ENCODE measurements at regions not wholly inside any gene's neighbourhood (a gene's known extent, or its start where the extent isn't known, plus 50 kb on each side); places are given as distances from the start of the nearest gene placed in this dataset.

DNA sequence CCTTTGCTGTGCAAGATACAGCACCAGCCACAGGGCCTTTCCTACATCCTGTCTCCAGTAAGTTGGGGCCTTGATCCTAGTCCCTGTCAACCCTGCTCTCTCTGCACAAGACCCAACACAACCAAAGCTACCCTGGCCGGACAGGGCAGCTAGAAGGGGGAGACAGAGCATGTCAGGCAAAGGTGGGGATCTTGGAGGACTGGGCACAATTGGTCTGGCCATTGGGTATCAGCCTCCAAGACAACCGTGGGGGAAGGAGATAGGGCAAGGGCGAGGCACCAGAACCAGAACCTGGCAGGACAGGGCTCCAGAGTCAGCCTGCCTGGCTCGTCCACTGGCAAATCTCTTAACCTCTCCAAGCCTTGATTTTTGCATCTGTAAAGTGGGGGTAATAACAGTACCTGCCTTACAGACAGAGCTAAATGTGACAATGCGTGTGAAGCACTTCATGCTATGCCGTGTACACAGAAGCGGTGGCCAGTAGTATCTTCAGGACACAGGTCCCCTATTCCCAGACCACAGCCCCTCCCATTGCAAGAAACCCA, 51.6 kb upstream of the CDKN2AIPNL start:
- TF ChIP-seq, protein P1, sequence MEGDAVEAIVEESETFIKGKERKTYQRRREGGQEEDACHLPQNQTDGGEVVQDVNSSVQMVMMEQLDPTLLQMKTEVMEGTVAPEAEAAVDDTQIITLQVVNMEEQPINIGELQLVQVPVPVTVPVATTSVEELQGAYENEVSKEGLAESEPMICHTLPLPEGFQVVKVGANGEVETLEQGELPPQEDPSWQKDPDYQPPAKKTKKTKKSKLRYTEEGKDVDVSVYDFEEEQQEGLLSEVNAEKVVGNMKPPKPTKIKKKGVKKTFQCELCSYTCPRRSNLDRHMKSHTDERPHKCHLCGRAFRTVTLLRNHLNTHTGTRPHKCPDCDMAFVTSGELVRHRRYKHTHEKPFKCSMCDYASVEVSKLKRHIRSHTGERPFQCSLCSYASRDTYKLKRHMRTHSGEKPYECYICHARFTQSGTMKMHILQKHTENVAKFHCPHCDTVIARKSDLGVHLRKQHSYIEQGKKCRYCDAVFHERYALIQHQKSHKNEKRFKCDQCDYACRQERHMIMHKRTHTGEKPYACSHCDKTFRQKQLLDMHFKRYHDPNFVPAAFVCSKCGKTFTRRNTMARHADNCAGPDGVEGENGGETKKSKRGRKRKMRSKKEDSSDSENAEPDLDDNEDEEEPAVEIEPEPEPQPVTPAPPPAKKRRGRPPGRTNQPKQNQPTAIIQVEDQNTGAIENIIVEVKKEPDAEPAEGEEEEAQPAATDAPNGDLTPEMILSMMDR (IDR thresholded peaks at IDR 0.05): no peak
- TF ChIP-seq EP300 (IDR thresholded peaks at IDR 0.05; ENCODE audit: low read depth) (no peak), POLR2A (IDR thresholded peaks at IDR 0.05) (no peak)

Data from transverse colon (tissue), 3 donors.